Activated B cell treated with CpG ODN at 0.5 μM for 24 hours (primary cell): ENCODE measurements at regions not wholly inside any gene's neighbourhood (a gene's known extent, or its start where the extent isn't known, plus 50 kb on each side); places are given as distances from the start of the nearest gene placed in this dataset.
A peak's percentile ranks its signal among the peaks of the same experiment; 100 is the strongest.

Experiments used
- ATAC-seq: fragments of 200-7000 bp; cut with Tn5 transposase; one replicate; pipeline ENCODE4 v1.10.0; 2021; ENCODE audit warnings: low read depth, mild to moderate bottlenecking, moderate library complexity
- CTCF ChIA-PET: fragments of 350-600 bp; sonication (Branson Sonifier 250); formaldehyde crosslinking; loops from one replicate; lab custom pipeline; 2021; ENCODE audit warnings: antibody characterized with exemption; lab: Charles Lee
- POLR2A ChIA-PET: fragments of 350-600 bp; sonication (Branson Sonifier 250); formaldehyde crosslinking; loops from one replicate; lab custom pipeline; 2021; ENCODE audit warnings: antibody characterized with exemption; lab: Charles Lee
- DNase-seq: peaks from one replicate; pipeline ENCODE4 v3.0.0; 2022
- H3K27ac Mint-ChIP-seq: one replicate; pipeline ENCODE4 v1.8.0; 2020; ENCODE audit warnings: mixed read lengths
- H3K27me3 Mint-ChIP-seq: one replicate; pipeline ENCODE4 v1.8.0; 2021; ENCODE audit warnings: mixed read lengths
- H3K36me3 Mint-ChIP-seq: one replicate; pipeline ENCODE4 v1.8.0; 2021; ENCODE audit warnings: low read depth, mixed read lengths
- H3K4me1 Mint-ChIP-seq: one replicate; pipeline ENCODE4 v1.8.0; 2021; ENCODE audit warnings: mixed read lengths
- H3K4me3 Mint-ChIP-seq: one replicate; pipeline ENCODE4 v1.8.0; 2020; ENCODE audit warnings: mild to moderate bottlenecking, mixed read lengths
- H3K9me3 Mint-ChIP-seq: one replicate; pipeline ENCODE4 v1.8.0; 2020; ENCODE audit warnings: mixed read lengths
- intact Hi-C: fragments of 100-400 bp; cut with micrococcal nuclease; formaldehyde crosslinking; loops from one replicate; pipeline ENCODE4 v1.15.1; 2024
- TF ChIP-seq, protein P1 (sequence below): fragments of 200-600 bp; IDR thresholded peaks from one replicate; pipeline ENCODE4 v1.8.0; 2022; ENCODE audit warnings: antibody characterized with exemption, mild to moderate bottlenecking

GRCh38 chr6:137343241-137343640 is 124.1 kb upstream of the IFNGR1 start:
- DNase-seq = no peak
- H3K4me3 Mint-ChIP-seq = no peak overlapping the region
- H3K36me3 Mint-ChIP-seq = no peaks in the 10 kb centered on the region
- intact Hi-C loops = loop anchor here (2.0 to 5.0 kb wide), 2 partner anchors 146 to 634 kb away; no protein-coding TSS in a partner anchor
- peaks cover 3% of the 10 kb centered on the region for H3K27me3 Mint-ChIP-seq
- ATAC-seq = no peak
- POLR2A ChIA-PET = no interaction called here
- CTCF ChIA-PET = interaction anchor here (1.2 to 1.5 kb wide), 2 partner anchors 74 to 249 kb away, joined by 4 read pairs; no protein-coding TSS in a partner anchor
- TF ChIP-seq, protein P1, sequence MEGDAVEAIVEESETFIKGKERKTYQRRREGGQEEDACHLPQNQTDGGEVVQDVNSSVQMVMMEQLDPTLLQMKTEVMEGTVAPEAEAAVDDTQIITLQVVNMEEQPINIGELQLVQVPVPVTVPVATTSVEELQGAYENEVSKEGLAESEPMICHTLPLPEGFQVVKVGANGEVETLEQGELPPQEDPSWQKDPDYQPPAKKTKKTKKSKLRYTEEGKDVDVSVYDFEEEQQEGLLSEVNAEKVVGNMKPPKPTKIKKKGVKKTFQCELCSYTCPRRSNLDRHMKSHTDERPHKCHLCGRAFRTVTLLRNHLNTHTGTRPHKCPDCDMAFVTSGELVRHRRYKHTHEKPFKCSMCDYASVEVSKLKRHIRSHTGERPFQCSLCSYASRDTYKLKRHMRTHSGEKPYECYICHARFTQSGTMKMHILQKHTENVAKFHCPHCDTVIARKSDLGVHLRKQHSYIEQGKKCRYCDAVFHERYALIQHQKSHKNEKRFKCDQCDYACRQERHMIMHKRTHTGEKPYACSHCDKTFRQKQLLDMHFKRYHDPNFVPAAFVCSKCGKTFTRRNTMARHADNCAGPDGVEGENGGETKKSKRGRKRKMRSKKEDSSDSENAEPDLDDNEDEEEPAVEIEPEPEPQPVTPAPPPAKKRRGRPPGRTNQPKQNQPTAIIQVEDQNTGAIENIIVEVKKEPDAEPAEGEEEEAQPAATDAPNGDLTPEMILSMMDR = no peak
- H3K9me3 Mint-ChIP-seq = no peaks in the 10 kb centered on the region
- no peak overlapping the region for H3K27ac Mint-ChIP-seq
- H3K4me1 Mint-ChIP-seq = peaks cover 11% of the 10 kb centered on the region

DNA sequence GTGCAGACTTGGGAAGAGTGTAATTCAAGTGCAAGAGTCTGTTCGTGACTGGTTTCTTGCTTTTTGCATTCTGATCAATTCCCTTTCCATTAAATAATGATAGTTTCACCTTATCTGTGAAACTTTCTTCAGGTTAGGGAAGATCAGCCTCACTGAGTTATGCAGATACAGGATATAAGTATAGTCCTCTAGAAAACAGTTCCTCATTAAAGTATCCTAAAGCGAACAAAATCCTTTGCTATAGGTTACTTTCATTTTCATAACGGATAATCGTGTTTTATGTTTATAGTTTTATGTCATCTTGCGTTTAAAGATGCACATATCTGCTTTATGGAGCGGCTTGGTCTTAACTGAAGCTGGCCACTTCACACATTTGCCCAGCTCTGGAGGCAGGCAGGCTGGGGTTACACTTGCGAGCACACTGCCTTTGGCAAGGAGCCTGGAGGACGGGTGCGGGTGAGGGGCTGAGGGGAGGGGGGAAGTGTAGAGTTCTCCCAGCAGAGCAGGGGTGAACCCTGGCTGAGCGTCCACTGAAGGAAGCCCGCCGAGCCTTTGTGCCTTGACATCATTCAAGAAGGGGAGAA is 123.5 kb upstream of the IFNGR1 start:
- Mint-ChIP-seq H3K27me3 (peaks cover 4% of the 10 kb centered on the region), H3K9me3 (no peaks in the 10 kb centered on the region), H3K4me1 (peaks cover 11% of the 10 kb centered on the region), H3K27ac (no peak overlapping the region), H3K4me3 (peak overlapping the region; percentile 76), H3K36me3 (no peaks in the 10 kb centered on the region)
- no peak for ATAC-seq
- no peak for DNase-seq
- ChIA-PET POLR2A (no interaction called here), CTCF (interaction anchor here (1.1 to 1.9 kb wide), 6 partner anchors 73 to 633 kb away, joined by 3 to 8 read pairs (median 4); no protein-coding TSS in a partner anchor)
- intact Hi-C loops = loop anchor here (1.0 to 5.0 kb wide), 4 partner anchors 73 to 635 kb away; no protein-coding TSS in a partner anchor
- TF ChIP-seq, protein P1 = no peak

DNA sequence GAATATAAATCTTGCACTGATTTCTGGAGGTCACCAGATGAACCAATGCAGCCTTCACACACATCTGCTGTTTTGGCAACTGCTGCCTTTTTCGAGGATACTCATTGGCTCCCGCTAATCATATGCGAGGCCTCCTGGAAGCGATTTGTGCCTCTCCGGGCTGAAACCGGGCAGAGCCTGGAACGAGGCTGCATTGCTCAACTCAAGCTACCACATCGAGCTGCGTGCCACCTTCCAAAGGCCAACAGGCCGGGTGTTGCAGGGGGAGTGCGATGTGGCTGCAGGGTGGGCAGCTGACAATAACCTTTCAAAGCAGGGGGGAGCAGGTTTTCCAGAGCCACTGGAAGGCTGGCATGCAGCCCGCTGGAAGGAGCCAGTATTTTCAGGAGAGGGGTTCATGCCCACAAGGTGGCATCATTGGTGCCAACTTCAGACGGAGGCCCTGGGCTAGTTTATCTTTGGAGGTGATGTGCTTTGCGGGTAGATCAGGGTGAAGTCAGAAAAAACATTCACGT is 122.6 kb upstream of the IFNGR1 start:
- intact Hi-C loops = loop anchor here (1.0 to 5.0 kb wide), 4 partner anchors 74 to 636 kb away; no protein-coding TSS in a partner anchor
- H3K27ac Mint-ChIP-seq = no peak overlapping the region
- H3K4me3 Mint-ChIP-seq = no peak overlapping the region
- DNase-seq = no peak
- ChIA-PET CTCF (interaction anchor here (1.0 to 1.9 kb wide), 8 partner anchors 70 to 634 kb away, joined by 3 to 8 read pairs (median 4); no protein-coding TSS in a partner anchor), POLR2A (no interaction called here)
- H3K36me3 Mint-ChIP-seq = no peaks in the 10 kb centered on the region
- peaks cover 11% of the 10 kb centered on the region for H3K4me1 Mint-ChIP-seq
- TF ChIP-seq, protein P1 = no peak
- peaks cover 5% of the 10 kb centered on the region for H3K27me3 Mint-ChIP-seq
- no peak for ATAC-seq
- H3K9me3 Mint-ChIP-seq = no peaks in the 10 kb centered on the region

DNA sequence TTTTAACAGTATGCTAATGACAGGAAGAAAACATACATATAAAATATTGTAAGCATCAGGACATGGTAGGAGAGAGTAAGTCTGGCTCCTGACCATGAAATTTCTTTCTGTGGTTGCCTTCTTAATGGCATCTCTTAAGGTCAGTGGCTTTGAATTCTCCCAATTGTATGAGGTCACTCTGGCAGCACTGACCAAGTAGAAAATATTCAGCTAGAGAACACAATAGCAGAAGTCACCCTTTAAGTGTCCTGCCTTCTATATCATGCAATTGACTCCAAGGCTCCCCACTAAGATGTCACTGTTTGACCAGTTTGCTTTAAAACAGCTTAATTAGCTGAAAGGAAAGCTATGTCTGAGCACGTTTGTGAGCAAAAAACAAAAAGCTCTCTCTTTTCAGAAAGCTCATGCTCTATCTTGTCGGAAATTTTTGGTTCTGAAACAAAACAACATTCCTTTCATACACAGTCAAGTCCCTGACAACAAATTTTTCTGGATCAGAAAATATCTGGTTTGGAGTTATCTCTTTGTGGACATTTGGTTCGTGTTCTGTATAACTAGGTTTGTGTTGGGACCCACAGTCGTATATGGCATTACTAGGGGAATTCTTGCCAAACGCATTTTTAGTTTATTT is 120.9 kb upstream of the IFNGR1 start:
- ChIA-PET POLR2A (no interaction called here), CTCF (no interaction called here)
- H3K27ac Mint-ChIP-seq = no peak overlapping the region
- ATAC-seq (no peak), DNase-seq (no peak)
- no peaks in the 10 kb centered on the region for H3K9me3 Mint-ChIP-seq
- peaks cover 12% of the 10 kb centered on the region for H3K27me3 Mint-ChIP-seq
- H3K4me1 Mint-ChIP-seq = peaks cover 11% of the 10 kb centered on the region
- H3K36me3 Mint-ChIP-seq = no peaks in the 10 kb centered on the region
- intact Hi-C loops = loop anchor here (5.0 kb wide), 1 partner anchor 637 kb away; no protein-coding TSS in a partner anchor
- TF ChIP-seq, protein P1 = no peak
- no peak overlapping the region for H3K4me3 Mint-ChIP-seq

DNA sequence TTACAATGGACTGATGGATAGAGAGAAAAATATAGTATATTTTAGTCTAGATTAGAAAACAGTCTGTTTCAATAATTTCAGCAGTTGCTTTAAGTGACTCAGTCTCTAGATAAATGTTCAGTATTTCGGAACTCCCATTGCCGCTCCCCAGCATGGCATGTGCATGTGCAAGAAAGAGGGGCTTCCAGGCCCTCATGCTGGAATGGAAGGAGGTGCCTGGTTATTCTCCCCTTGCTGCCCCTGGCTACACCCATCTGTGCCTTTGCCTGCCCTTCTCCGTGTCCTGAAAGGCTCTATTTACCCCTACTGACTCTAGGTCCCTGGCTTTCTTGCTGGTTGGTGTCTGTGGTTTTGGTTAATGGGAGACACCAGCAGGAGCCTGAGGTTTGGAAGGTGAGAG is 115.7 kb upstream of the IFNGR1 start:
- Mint-ChIP-seq H3K4me3 (no peak overlapping the region), H3K27ac (no peak overlapping the region), H3K9me3 (no peaks in the 10 kb centered on the region), H3K27me3 (peaks cover 27% of the 10 kb centered on the region), H3K4me1 (no peaks in the 10 kb centered on the region), H3K36me3 (no peaks in the 10 kb centered on the region)
- DNase-seq (no peak), ATAC-seq (no peak)
- ChIA-PET CTCF (no interaction called here), POLR2A (no interaction called here)
- TF ChIP-seq, protein P1 = no peak
- intact Hi-C loops = no loop called here
